ENCODE measurements at regions not wholly inside any gene's neighbourhood (a gene's known extent, or its start where the extent isn't known, plus 50 kb on each side); places are given as distances from the start of the nearest gene placed in this dataset.
A peak's percentile ranks its signal among the peaks of the same experiment; 100 is the strongest.
"Not testable (repeated sequence)": the region's sequence is repeated elsewhere in the genome, so short reads cannot be mapped to it uniquely, and the experiment has no call there.

DNA sequence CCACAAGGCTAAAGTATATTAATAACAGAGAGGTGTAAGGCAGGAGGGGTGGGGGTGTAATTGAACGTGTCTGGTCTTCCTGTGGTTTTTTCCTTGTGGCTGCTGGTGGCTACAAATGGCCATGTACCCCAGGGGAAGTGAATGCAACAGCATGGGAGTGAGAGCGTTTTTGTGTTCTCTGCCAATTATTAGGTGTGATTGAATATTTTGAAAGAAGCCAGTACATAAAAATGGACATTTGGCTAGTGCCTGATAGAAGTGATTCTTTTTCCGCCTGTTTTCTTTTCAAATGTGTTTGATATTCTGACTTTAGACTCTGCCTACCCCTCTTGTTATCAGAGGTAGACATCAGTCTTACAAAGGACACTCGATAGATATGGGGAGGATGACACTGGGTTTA lies 141.3 kb downstream of the PRL start:
- H3K27ac Mint-ChIP-seq = peak overlapping the region; percentile 93
- H3K36me3 Mint-ChIP-seq (ENCODE audit: low read depth) = peaks cover 71% of the 10 kb centered on the region
- peaks cover 11% of the 10 kb centered on the region for H3K9me3 Mint-ChIP-seq
- TF ChIP-seq, protein P1, sequence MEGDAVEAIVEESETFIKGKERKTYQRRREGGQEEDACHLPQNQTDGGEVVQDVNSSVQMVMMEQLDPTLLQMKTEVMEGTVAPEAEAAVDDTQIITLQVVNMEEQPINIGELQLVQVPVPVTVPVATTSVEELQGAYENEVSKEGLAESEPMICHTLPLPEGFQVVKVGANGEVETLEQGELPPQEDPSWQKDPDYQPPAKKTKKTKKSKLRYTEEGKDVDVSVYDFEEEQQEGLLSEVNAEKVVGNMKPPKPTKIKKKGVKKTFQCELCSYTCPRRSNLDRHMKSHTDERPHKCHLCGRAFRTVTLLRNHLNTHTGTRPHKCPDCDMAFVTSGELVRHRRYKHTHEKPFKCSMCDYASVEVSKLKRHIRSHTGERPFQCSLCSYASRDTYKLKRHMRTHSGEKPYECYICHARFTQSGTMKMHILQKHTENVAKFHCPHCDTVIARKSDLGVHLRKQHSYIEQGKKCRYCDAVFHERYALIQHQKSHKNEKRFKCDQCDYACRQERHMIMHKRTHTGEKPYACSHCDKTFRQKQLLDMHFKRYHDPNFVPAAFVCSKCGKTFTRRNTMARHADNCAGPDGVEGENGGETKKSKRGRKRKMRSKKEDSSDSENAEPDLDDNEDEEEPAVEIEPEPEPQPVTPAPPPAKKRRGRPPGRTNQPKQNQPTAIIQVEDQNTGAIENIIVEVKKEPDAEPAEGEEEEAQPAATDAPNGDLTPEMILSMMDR (IDR thresholded peaks at IDR 0.05) = no peak
- DNase-seq = no peak
- no peaks in the 10 kb centered on the region for H3K27me3 Mint-ChIP-seq (ENCODE audit: low read depth, poor library complexity)
- no peak overlapping the region for H3K4me3 Mint-ChIP-seq
- H3K4me1 Mint-ChIP-seq = peaks cover 38% of the 10 kb centered on the region

DNA sequence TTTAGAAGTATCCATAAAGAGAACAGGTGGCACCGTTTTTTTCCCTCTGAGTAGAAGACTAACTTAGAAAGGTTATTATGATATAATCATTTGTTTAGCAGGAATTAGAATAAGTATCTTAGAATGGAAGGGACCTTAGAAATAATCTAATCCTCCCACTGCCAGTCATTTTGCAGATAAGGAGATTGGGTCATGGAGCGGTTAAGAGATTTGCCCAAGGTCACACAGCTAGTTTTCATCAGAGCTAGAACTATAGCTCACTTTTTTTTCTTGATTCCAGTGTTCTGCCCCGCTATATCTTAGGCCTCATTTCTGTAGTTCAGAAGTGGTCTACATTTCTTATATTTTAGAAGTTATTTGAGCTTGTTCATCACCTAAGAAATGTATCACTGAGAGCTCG lies 139.6 kb downstream of the PRL start:
- TF ChIP-seq, protein P1 (IDR thresholded peaks at IDR 0.05) = no peak
- Mint-ChIP-seq H3K4me1 (peaks cover 33% of the 10 kb centered on the region), H3K36me3 (ENCODE audit: low read depth) (peaks cover 78% of the 10 kb centered on the region), H3K4me3 (no peak overlapping the region), H3K27me3 (ENCODE audit: low read depth, poor library complexity) (no peaks in the 10 kb centered on the region), H3K9me3 (peaks cover 22% of the 10 kb centered on the region), H3K27ac (no peak overlapping the region)
- no peak for DNase-seq

DNA sequence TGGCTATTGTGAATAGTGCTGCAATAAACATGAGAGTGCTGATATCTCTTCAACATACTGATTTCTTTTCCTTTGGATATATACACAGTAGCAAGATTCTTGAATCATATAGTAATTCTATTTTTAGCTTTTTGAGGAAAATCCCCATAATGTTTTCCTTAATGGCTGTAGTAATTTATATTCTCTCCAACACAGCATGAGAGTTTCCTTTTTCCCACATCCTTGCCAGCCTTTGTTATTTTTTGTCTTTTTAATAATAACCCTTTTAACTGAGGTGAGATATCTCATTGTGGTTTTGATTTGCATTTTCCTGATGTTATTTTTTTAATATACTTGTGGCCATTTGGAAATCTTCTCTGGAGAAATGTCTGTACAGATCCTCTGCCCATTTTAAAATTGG lies 132.6 kb downstream of the PRL start:
- no peak overlapping the region for H3K27ac Mint-ChIP-seq
- peaks cover 83% of the 10 kb centered on the region for H3K36me3 Mint-ChIP-seq (ENCODE audit: low read depth)
- TF ChIP-seq, protein P1 (IDR thresholded peaks at IDR 0.05) = no peak
- H3K9me3 Mint-ChIP-seq = peaks cover 74% of the 10 kb centered on the region
- DNase-seq = no peak
- H3K4me1 Mint-ChIP-seq = no peaks in the 10 kb centered on the region
- H3K27me3 Mint-ChIP-seq (ENCODE audit: low read depth, poor library complexity) = peaks cover 6% of the 10 kb centered on the region
- no peak overlapping the region for H3K4me3 Mint-ChIP-seq

DNA sequence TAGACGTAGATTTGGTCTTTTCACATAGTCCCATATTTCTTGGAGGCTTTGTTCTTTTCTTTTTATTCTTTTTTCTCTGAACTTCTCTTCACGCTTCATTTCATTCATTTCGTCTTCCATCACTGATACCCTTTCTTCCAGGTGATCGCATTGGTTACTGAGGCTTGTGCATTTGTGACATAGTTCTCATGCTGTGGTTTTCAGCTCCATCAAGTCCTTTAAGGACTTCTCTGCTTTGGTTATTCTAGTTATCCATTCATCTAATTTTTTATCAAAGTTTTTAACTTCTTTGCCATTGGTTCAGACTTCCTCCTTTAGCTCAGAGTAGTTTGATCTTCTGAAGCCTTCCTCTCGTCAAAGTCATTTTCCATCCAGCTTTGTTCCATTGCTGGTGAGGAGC lies 125.8 kb downstream of the PRL start:
- Mint-ChIP-seq H3K36me3 (ENCODE audit: low read depth) (peaks cover 74% of the 10 kb centered on the region), H3K27me3 (ENCODE audit: low read depth, poor library complexity) (peaks cover 11% of the 10 kb centered on the region), H3K9me3 (peaks cover 74% of the 10 kb centered on the region)
- H3K4me3 Mint-ChIP-seq, DNase-seq, H3K4me1 Mint-ChIP-seq, H3K27ac Mint-ChIP-seq: not testable (repeated sequence)

DNA sequence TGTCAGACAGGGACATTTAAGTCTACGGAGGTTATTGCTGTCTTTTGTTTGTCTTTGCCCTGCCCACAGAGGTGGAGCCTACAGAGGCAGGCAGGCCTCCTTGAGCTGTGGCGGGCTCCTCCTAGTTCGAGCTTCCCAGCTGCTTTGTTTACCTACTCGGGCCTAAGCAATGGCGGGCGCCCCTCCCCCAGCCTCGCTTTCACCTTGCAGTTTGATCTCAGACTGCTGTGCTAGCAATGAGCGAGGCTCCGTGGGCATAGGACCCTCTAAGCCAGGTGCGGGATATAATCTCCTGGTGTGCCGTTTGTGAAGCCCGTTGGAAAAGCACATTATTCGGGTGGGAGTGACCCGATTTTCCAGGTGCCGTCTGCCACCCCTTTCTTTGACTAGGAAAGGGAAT lies 125.0 kb downstream of the PRL start:
- Mint-ChIP-seq H3K9me3 (peaks cover 73% of the 10 kb centered on the region), H3K36me3 (ENCODE audit: low read depth) (peaks cover 73% of the 10 kb centered on the region), H3K27me3 (ENCODE audit: low read depth, poor library complexity) (peaks cover 11% of the 10 kb centered on the region)
- DNase-seq, H3K27ac Mint-ChIP-seq, H3K4me1 Mint-ChIP-seq, H3K4me3 Mint-ChIP-seq: not testable (repeated sequence)

DNA sequence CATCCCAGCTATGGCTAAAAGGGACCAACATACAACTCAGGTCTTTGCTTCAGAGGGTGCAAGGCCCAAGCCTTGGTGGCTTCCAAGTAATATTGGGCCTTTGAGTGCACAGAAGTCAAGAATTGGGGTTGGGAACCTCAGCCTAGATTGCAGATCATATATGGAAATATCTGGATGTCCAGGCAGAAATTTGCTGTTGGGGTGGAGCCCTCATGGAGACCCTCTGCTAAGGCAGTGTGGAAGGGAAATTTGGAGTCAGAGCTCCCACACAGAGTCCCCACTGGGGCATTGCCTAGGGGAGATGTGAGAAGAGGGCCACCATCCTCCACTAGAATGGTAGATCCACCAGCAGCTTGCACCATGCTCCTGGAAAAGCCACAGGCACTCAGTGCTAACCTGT lies 123.5 kb downstream of the PRL start:
- TF ChIP-seq, protein P1 (IDR thresholded peaks at IDR 0.05) = no peak
- peaks cover 71% of the 10 kb centered on the region for H3K36me3 Mint-ChIP-seq (ENCODE audit: low read depth)
- peaks cover 8% of the 10 kb centered on the region for H3K27me3 Mint-ChIP-seq (ENCODE audit: low read depth, poor library complexity)
- H3K9me3 Mint-ChIP-seq = peaks cover 70% of the 10 kb centered on the region
- H3K4me3 Mint-ChIP-seq = no peak overlapping the region
- H3K4me1 Mint-ChIP-seq = no peaks in the 10 kb centered on the region
- no peak overlapping the region for H3K27ac Mint-ChIP-seq
- no peak for DNase-seq

DNA sequence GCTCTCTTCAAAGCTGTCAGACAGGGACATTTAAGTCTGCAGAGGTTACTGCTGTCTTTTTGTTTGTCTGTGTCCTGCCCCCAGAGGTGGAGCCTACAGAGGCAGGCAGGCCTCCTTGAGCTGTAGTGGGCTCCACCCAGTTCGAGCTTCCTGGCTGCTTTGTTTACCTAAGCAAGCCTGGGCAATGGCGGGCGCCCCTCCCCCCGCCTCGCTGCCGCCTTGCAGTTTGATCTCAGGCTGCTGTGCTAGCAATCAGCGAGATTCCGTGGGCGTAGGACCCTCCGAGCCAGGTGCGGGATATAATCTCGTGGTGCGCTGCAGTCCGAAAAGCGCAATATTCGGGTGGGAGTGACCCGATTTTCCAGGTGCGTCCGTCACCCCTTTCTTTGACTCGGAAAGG lies 116.6 kb downstream of the PRL start:
- not testable (repeated sequence) for DNase-seq; H3K4me3 Mint-ChIP-seq; H3K27me3 Mint-ChIP-seq (ENCODE audit: low read depth, poor library complexity); H3K27ac Mint-ChIP-seq; H3K4me1 Mint-ChIP-seq
- peaks cover 68% of the 10 kb centered on the region for H3K36me3 Mint-ChIP-seq (ENCODE audit: low read depth)
- H3K9me3 Mint-ChIP-seq = peaks cover 59% of the 10 kb centered on the region
